ENCODE measurements at regions not wholly inside any gene's neighbourhood (a gene's known extent, or its start where the extent isn't known, plus 50 kb on each side); places are given as distances from the start of the nearest gene placed in this dataset.

DNA sequence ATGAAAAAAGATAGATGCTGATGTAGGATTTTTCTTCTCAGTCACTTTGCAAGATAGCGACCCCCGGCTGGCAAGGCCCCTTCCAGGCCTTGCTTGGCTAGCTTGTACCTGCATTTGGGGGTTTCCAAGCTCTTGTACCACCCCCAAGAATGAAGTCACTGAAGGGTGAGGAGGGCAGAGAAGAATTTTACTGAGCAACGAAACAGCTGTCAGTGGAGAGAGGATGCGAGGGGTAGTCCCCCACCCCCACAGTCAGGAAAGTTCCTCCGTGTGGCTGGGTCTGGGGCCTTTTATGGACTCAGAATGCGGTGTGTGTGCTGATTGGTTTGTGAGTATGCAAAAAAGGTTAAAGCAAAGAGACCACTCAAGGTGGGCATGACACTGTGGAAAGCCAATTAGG, 382.0 kb downstream of the GPD2 start (continued):
- TF ChIP-seq SMAD3 (CRISPR knock-in tag; IDR thresholded peaks at IDR 0.05; ENCODE audit: borderline replicate concordance) = no peak

DNA sequence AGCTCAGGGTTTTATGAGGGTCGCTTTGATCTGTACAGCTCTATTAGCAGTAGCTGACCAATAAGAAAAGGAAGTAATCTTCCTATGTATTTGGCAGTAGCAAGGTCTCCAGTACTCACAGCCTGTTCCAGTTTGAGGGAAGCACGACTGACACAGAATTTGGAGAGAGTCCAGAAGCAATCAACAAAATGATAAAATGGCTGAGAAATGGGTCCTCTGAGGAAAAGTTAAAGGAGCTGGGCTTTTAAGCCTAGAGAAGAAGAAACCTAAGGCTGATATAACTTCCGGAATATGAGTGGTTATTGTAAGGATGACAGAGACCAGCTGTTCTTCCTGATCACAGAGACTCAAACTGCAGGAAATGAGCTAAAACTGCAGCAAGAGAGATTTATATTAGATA, 382.8 kb downstream of the GPD2 start:
- ChIA-PET CTCF (no interaction called here), POLR2A (no interaction called here)
- ATAC-seq (no peak), DNase-seq (ENCODE audit: low spot score) (no peak)
- Mint-ChIP-seq H3K27me3 (ENCODE audit: low read depth) (no peaks in the 10 kb centered on the region), H3K36me3 (no peaks in the 10 kb centered on the region), H3K4me3 (no peak overlapping the region), H3K4me1 (peaks cover 7% of the 10 kb centered on the region), H3K9me3 (no peaks in the 10 kb centered on the region), H3K27ac (no peak overlapping the region)
- TF ChIP-seq, protein P1, sequence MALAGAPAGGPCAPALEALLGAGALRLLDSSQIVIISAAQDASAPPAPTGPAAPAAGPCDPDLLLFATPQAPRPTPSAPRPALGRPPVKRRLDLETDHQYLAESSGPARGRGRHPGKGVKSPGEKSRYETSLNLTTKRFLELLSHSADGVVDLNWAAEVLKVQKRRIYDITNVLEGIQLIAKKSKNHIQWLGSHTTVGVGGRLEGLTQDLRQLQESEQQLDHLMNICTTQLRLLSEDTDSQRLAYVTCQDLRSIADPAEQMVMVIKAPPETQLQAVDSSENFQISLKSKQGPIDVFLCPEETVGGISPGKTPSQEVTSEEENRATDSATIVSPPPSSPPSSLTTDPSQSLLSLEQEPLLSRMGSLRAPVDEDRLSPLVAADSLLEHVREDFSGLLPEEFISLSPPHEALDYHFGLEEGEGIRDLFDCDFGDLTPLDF (CRISPR knock-in tag; IDR thresholded peaks at IDR 0.05) = no peak
- TF ChIP-seq USF1 (CRISPR knock-in tag; IDR thresholded peaks at IDR 0.05) = no peak
- TF ChIP-seq ZNF317 (CRISPR knock-in tag; IDR thresholded peaks at IDR 0.05; ENCODE audit: borderline replicate concordance, low read depth) = no peak
- no peak for TF ChIP-seq ZBTB21 (CRISPR knock-in tag; IDR thresholded peaks at IDR 0.05; ENCODE audit: borderline replicate concordance)
- TF ChIP-seq NFE2L1 (CRISPR knock-in tag; IDR thresholded peaks at IDR 0.05) = no peak
- TF ChIP-seq TCF7 (CRISPR knock-in tag; IDR thresholded peaks at IDR 0.05; ENCODE audit: low read depth) = no peak
- TF ChIP-seq ZBTB43 (CRISPR knock-in tag; IDR thresholded peaks at IDR 0.05) = no peak
- TF ChIP-seq MYBL2 (CRISPR knock-in tag; IDR thresholded peaks at IDR 0.05) = no peak

GRCh38 chr2:156826341-156826933, 390.3 kb downstream of the GPD2 start:
- DNase-seq (ENCODE audit: low spot score) (no peak), ATAC-seq (no peak)
- Mint-ChIP-seq H3K27ac (no peak overlapping the region), H3K9me3 (peaks cover 5% of the 10 kb centered on the region; the same call in 1 of the 2 replicates), H3K36me3 (no peaks in the 10 kb centered on the region; the same call in 1 of the 2 replicates), H3K27me3 (ENCODE audit: low read depth) (no peaks in the 10 kb centered on the region), H3K4me3 (no peak overlapping the region), H3K4me1 (0 out of 2 replicates have a peak, but pooled peaks cover 3% of the 10 kb centered on the region)
- ChIA-PET POLR2A (no interaction called here), CTCF (no interaction called here)
- no peak for TF ChIP-seq FOXK1 (CRISPR knock-in tag; IDR thresholded peaks at IDR 0.05)
- no peak for TF ChIP-seq MLX (CRISPR knock-in tag; IDR thresholded peaks at IDR 0.05)
- no peak for TF ChIP-seq KAT7 (CRISPR knock-in tag; IDR thresholded peaks at IDR 0.05; ENCODE audit: borderline replicate concordance)
- TF ChIP-seq STAT6 (CRISPR knock-in tag; conservative IDR thresholded peaks at IDR 0.05; ENCODE audit: low read depth) = no peak
- TF ChIP-seq HMGA2 (CRISPR knock-in tag; IDR thresholded peaks at IDR 0.05) = no peak
- no peak for TF ChIP-seq JAZF1 (CRISPR knock-in tag; IDR thresholded peaks at IDR 0.05)
- TF ChIP-seq, protein P2, sequence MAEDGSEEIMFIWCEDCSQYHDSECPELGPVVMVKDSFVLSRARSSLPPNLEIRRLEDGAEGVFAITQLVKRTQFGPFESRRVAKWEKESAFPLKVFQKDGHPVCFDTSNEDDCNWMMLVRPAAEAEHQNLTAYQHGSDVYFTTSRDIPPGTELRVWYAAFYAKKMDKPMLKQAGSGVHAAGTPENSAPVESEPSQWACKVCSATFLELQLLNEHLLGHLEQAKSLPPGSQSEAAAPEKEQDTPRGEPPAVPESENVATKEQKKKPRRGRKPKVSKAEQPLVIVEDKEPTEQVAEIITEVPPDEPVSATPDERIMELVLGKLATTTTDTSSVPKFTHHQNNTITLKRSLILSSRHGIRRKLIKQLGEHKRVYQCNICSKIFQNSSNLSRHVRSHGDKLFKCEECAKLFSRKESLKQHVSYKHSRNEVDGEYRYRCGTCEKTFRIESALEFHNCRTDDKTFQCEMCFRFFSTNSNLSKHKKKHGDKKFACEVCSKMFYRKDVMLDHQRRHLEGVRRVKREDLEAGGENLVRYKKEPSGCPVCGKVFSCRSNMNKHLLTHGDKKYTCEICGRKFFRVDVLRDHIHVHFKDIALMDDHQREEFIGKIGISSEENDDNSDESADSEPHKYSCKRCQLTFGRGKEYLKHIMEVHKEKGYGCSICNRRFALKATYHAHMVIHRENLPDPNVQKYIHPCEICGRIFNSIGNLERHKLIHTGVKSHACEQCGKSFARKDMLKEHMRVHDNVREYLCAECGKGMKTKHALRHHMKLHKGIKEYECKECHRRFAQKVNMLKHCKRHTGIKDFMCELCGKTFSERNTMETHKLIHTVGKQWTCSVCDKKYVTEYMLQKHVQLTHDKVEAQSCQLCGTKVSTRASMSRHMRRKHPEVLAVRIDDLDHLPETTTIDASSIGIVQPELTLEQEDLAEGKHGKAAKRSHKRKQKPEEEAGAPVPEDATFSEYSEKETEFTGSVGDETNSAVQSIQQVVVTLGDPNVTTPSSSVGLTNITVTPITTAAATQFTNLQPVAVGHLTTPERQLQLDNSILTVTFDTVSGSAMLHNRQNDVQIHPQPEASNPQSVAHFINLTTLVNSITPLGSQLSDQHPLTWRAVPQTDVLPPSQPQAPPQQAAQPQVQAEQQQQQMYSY (CRISPR knock-in tag; IDR thresholded peaks at IDR 0.05) = no peak
- no peak for TF ChIP-seq ZNF532 (CRISPR knock-in tag; IDR thresholded peaks at IDR 0.05; ENCODE audit: borderline replicate concordance)
- no peak for TF ChIP-seq CREB1 (CRISPR knock-in tag; IDR thresholded peaks at IDR 0.05)
